ENCODE measurements at regions not wholly inside any gene's neighbourhood (a gene's known extent, or its start where the extent isn't known, plus 50 kb on each side); places are given as distances from the start of the nearest gene placed in this dataset.
A peak's percentile ranks its signal among the peaks of the same experiment; 100 is the strongest.

GRCh38 chr16:9254863-9255262, 163.4 kb downstream of the HAPSTR1 start:
- H4K20me1 ChIP-seq (ENCODE audit: insufficient read depth) = no peaks in the 10 kb centered on the region
- no peaks in the 10 kb centered on the region for H3K79me2 ChIP-seq (ENCODE audit: insufficient read depth)
- TF ChIP-seq EZH2 (IDR thresholded peaks at IDR 0.05; ENCODE audit: insufficient read depth, poor library complexity, severe bottlenecking) = no peak
- TF ChIP-seq EZH2phosphoT487 (IDR thresholded peaks at IDR 0.05; ENCODE audit: insufficient read depth, low read depth) = no peak
- H3K27ac ChIP-seq = no peak overlapping the region
- H3K4me3 ChIP-seq = no peak overlapping the region
- H3K36me3 ChIP-seq (ENCODE audit: low read depth) = no peaks in the 10 kb centered on the region
- H3K27me3 ChIP-seq (replicated peaks; ENCODE audit: insufficient read depth) = no peaks in the 10 kb centered on the region
- no peaks in the 10 kb centered on the region for H3K9me3 ChIP-seq (ENCODE audit: low read depth)
- no peak overlapping the region for H3K4me2 ChIP-seq (ENCODE audit: unreplicated experiment)
- no peak for DNase-seq
- in situ Hi-C loops (cut with MboI) = no loop called here
- H3F3A ChIP-seq (ENCODE audit: insufficient read depth) = no peaks in the 10 kb centered on the region
- H2AFZ ChIP-seq = no peak overlapping the region
- H3K9me2 ChIP-seq (ENCODE audit: insufficient read depth) = no peaks in the 10 kb centered on the region
- 18 to 26% methylated on average over 1 of the region's 1 CpG for WGBS, 2 experiments (ENCODE audit: low coverage in 1 of 2, low lambda C conversion rate in 2 of 2, missing lambda C conversion rate in 2 of 2)
- H3K9ac ChIP-seq = no peak overlapping the region
- no peaks in the 10 kb centered on the region for H3K4me1 ChIP-seq (ENCODE audit: insufficient read depth)

GRCh38 chr16:9256196-9256595, 164.8 kb downstream of the HAPSTR1 start:
- Histone ChIP-seq H3K4me1 (ENCODE audit: insufficient read depth) (no peaks in the 10 kb centered on the region), H3K4me3 (no peak overlapping the region), H3K27ac (no peak overlapping the region), H2AFZ (no peak overlapping the region), H3K9me2 (ENCODE audit: insufficient read depth) (no peaks in the 10 kb centered on the region), H3K27me3 (replicated peaks; ENCODE audit: insufficient read depth) (no peaks in the 10 kb centered on the region), H3K36me3 (ENCODE audit: low read depth) (no peaks in the 10 kb centered on the region), H3K4me2 (ENCODE audit: unreplicated experiment) (no peak overlapping the region), H3K9me3 (ENCODE audit: low read depth) (no peaks in the 10 kb centered on the region), H4K20me1 (ENCODE audit: insufficient read depth) (no peaks in the 10 kb centered on the region), H3K9ac (no peak overlapping the region), H3F3A (ENCODE audit: insufficient read depth) (no peaks in the 10 kb centered on the region), H3K79me2 (ENCODE audit: insufficient read depth) (no peaks in the 10 kb centered on the region)
- peak; percentile 16 for DNase-seq
- in situ Hi-C loops (cut with MboI) = no loop called here
- TF ChIP-seq EZH2phosphoT487 (IDR thresholded peaks at IDR 0.05; ENCODE audit: insufficient read depth, low read depth) (no peak), EZH2 (IDR thresholded peaks at IDR 0.05; ENCODE audit: insufficient read depth, poor library complexity, severe bottlenecking) (no peak)
- WGBS, 2 experiments (ENCODE audit: low coverage in 1 of 2, low lambda C conversion rate in 2 of 2, missing lambda C conversion rate in 2 of 2) = 19 to 23% methylated on average over 6 of the region's 6 CpGs

GRCh38 chr16:9257843-9258242, 166.4 kb downstream of the HAPSTR1 start:
- H3K9ac ChIP-seq = no peak overlapping the region
- DNase-seq = no peak
- H4K20me1 ChIP-seq (ENCODE audit: insufficient read depth) = no peaks in the 10 kb centered on the region
- in situ Hi-C loops (cut with MboI) = no loop called here
- no peaks in the 10 kb centered on the region for H3K79me2 ChIP-seq (ENCODE audit: insufficient read depth)
- H3K4me3 ChIP-seq = no peak overlapping the region
- H3K9me3 ChIP-seq (ENCODE audit: low read depth) = no peaks in the 10 kb centered on the region
- H3F3A ChIP-seq (ENCODE audit: insufficient read depth) = no peaks in the 10 kb centered on the region
- H3K9me2 ChIP-seq (ENCODE audit: insufficient read depth) = no peaks in the 10 kb centered on the region
- H3K4me2 ChIP-seq (ENCODE audit: unreplicated experiment) = no peak overlapping the region
- H3K27me3 ChIP-seq (replicated peaks; ENCODE audit: insufficient read depth) = no peaks in the 10 kb centered on the region
- no peaks in the 10 kb centered on the region for H3K36me3 ChIP-seq (ENCODE audit: low read depth)
- no peak overlapping the region for H3K27ac ChIP-seq
- no peak for TF ChIP-seq EZH2 (IDR thresholded peaks at IDR 0.05; ENCODE audit: insufficient read depth, poor library complexity, severe bottlenecking)
- TF ChIP-seq EZH2phosphoT487 (IDR thresholded peaks at IDR 0.05; ENCODE audit: insufficient read depth, low read depth) = no peak
- 5 to 19% methylated on average over 1 of the region's 1 CpG for WGBS, 2 experiments (ENCODE audit: low coverage in 1 of 2, low lambda C conversion rate in 2 of 2, missing lambda C conversion rate in 2 of 2)
- no peaks in the 10 kb centered on the region for H3K4me1 ChIP-seq (ENCODE audit: insufficient read depth)
- H2AFZ ChIP-seq = no peak overlapping the region

- no peak for TF ChIP-seq EZH2phosphoT487 (IDR thresholded peaks at IDR 0.05; ENCODE audit: insufficient read depth, low read depth)
- no peaks in the 10 kb centered on the region for H3K27me3 ChIP-seq (replicated peaks; ENCODE audit: insufficient read depth)
- no peaks in the 10 kb centered on the region for H3K79me2 ChIP-seq (ENCODE audit: insufficient read depth)
- H3K4me2 ChIP-seq (ENCODE audit: unreplicated experiment) = no peak overlapping the region
- no peaks in the 10 kb centered on the region for H3K9me3 ChIP-seq (ENCODE audit: low read depth)
- H2AFZ ChIP-seq = no peak overlapping the region
- in situ Hi-C loops (cut with MboI) = no loop called here
- H3K9ac ChIP-seq = no peak overlapping the region
- peak; percentile 21 for DNase-seq
- 43 to 44% methylated on average over 14 of the region's 14 CpGs for WGBS, 2 experiments (ENCODE audit: low coverage in 1 of 2, low lambda C conversion rate in 2 of 2, missing lambda C conversion rate in 2 of 2)
- no peak overlapping the region for H3K4me3 ChIP-seq
- no peaks in the 10 kb centered on the region for H3K36me3 ChIP-seq (ENCODE audit: low read depth)
- no peak overlapping the region for H3K27ac ChIP-seq
- H3K4me1 ChIP-seq (ENCODE audit: insufficient read depth) = no peaks in the 10 kb centered on the region
- no peaks in the 10 kb centered on the region for H4K20me1 ChIP-seq (ENCODE audit: insufficient read depth)
- no peaks in the 10 kb centered on the region for H3K9me2 ChIP-seq (ENCODE audit: insufficient read depth)
- no peaks in the 10 kb centered on the region for H3F3A ChIP-seq (ENCODE audit: insufficient read depth)
Observed at GRCh38 chr16:9258423-9259051, 167.1 kb downstream of the HAPSTR1 start.
